ENCODE measurements at regions not wholly inside any gene's neighbourhood (a gene's known extent, or its start where the extent isn't known, plus 50 kb on each side); places are given as distances from the start of the nearest gene placed in this dataset.

DNA sequence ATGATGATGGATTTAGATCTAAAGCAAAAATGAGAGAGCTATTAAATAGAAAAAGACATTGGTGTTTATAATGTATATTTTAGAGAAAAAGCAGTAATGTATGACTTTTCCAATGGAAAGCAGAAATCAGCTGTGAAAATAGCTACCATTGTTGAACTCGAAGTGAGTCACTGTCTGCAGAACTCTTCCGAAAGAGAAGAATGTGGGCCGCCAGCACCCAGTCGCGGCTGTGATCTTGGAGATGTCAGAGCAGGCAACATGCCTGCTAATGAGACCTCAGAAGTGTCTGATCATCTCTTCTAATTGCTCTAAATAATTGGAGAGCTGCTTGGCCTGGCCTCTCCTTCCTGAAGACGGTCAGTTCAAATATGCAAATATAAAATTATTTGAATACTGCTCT lies 333.6 kb upstream of the RUNX1 start:
- CTCF ChIA-PET = interaction anchor here (0.6 kb wide), 3 partner anchors 292 to 704 kb away, joined by 3 to 4 read pairs (median 3); no protein-coding TSS in a partner anchor
- no peaks in the 10 kb centered on the region for H3K9me3 ChIP-seq (ENCODE audit: control insufficient read depth, insufficient read depth, low read depth, low read length)
- H3K27ac ChIP-seq (ENCODE audit: extremely low read depth, low read depth, low read length) = no peak overlapping the region
- POLR2A ChIA-PET = no interaction called here
- H3K4me1 ChIP-seq (ENCODE audit: control insufficient read depth, insufficient read depth, low read length) = no peaks in the 10 kb centered on the region
- H3K36me3 ChIP-seq (ENCODE audit: control insufficient read depth in 2 of 2, insufficient read depth in 1 of 2, low read length in 2 of 2) = no peaks in the 10 kb centered on the region
- TF ChIP-seq ZNF501 (tag by site-specific recombination; IDR thresholded peaks at IDR 0.05) (no peak), ZNF514 (tag by site-specific recombination; IDR thresholded peaks at IDR 0.05) (no peak), ZNF626 (tag by site-specific recombination; IDR thresholded peaks at IDR 0.05) (no peak), ZNF114 (tag by site-specific recombination; IDR thresholded peaks at IDR 0.05) (no peak)
- TF ChIP-seq, protein P1, sequence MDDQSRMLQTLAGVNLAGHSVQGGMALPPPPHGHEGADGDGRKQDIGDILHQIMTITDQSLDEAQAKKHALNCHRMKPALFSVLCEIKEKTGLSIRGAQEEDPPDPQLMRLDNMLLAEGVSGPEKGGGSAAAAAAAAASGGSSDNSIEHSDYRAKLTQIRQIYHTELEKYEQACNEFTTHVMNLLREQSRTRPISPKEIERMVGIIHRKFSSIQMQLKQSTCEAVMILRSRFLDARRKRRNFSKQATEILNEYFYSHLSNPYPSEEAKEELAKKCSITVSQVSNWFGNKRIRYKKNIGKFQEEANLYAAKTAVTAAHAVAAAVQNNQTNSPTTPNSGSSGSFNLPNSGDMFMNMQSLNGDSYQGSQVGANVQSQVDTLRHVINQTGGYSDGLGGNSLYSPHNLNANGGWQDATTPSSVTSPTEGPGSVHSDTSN (CRISPR knock-in tag; IDR thresholded peaks at IDR 0.05) = no peak
- TF ChIP-seq, protein P2, sequence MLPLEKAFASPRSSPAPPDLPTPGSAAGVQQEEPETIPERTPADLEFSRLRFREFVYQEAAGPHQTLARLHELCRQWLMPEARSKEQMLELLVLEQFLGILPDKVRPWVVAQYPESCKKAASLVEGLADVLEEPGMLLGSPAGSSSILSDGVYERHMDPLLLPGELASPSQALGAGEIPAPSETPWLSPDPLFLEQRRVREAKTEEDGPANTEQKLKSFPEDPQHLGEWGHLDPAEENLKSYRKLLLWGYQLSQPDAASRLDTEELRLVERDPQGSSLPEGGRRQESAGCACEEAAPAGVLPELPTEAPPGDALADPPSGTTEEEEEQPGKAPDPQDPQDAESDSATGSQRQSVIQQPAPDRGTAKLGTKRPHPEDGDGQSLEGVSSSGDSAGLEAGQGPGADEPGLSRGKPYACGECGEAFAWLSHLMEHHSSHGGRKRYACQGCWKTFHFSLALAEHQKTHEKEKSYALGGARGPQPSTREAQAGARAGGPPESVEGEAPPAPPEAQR (tag by site-specific recombination; IDR thresholded peaks at IDR 0.05) = no peak
- TF ChIP-seq, protein P3, sequence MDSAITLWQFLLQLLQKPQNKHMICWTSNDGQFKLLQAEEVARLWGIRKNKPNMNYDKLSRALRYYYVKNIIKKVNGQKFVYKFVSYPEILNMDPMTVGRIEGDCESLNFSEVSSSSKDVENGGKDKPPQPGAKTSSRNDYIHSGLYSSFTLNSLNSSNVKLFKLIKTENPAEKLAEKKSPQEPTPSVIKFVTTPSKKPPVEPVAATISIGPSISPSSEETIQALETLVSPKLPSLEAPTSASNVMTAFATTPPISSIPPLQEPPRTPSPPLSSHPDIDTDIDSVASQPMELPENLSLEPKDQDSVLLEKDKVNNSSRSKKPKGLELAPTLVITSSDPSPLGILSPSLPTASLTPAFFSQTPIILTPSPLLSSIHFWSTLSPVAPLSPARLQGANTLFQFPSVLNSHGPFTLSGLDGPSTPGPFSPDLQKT (IDR thresholded peaks at IDR 0.05; ENCODE audit: borderline replicate concordance, low read depth, low read length) = no peak
- TF ChIP-seq, protein P4, sequence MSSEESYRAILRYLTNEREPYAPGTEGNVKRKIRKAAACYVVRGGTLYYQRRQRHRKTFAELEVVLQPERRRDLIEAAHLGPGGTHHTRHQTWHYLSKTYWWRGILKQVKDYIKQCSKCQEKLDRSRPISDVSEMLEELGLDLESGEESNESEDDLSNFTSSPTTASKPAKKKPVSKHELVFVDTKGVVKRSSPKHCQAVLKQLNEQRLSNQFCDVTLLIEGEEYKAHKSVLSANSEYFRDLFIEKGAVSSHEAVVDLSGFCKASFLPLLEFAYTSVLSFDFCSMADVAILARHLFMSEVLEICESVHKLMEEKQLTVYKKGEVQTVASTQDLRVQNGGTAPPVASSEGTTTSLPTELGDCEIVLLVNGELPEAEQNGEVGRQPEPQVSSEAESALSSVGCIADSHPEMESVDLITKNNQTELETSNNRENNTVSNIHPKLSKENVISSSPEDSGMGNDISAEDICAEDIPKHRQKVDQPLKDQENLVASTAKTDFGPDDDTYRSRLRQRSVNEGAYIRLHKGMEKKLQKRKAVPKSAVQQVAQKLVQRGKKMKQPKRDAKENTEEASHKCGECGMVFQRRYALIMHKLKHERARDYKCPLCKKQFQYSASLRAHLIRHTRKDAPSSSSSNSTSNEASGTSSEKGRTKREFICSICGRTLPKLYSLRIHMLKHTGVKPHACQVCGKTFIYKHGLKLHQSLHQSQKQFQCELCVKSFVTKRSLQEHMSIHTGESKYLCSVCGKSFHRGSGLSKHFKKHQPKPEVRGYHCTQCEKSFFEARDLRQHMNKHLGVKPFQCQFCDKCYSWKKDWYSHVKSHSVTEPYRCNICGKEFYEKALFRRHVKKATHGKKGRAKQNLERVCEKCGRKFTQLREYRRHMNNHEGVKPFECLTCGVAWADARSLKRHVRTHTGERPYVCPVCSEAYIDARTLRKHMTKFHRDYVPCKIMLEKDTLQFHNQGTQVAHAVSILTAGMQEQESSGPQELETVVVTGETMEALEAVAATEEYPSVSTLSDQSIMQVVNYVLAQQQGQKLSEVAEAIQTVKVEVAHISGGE (tag by site-specific recombination; conservative IDR thresholded peaks at IDR 0.05; ENCODE audit: low read depth) = no peak
- H3K4me3 ChIP-seq (ENCODE audit: low read depth, low read length) = no peak overlapping the region

DNA sequence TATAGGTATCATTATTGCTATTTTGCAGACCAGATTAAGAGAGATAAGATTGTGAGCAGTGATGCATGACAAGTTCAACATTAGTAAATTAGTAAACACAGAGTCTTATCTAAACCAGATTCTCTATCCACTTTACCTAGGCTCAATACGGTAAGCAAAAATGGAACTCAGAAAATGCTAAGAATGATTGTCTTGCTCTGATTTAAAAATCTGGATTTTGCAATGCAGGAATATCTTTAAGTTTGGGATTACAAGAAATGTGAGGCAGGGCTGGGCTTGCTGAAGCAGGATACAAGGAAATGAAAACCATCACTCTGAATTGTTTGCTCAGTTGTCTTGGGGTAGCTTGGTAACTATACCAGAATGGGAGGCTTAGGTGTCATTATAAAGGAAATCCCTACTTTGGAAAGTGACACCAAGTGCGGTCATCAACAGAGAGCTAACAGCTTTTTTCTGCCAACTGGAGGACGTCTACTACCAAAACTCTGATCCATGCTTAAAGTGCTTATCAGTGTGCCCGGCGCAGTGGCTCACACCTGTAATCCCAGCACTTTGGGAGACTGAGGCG lies 332.7 kb upstream of the RUNX1 start:
- CTCF ChIA-PET = no interaction called here

More for the DNA sequence above, 332.7 kb upstream of the RUNX1 start:
- no peak overlapping the region for H3K4me3 ChIP-seq (ENCODE audit: low read depth, low read length)
- H3K4me1 ChIP-seq (ENCODE audit: control insufficient read depth, insufficient read depth, low read length) = no peaks in the 10 kb centered on the region
- POLR2A ChIA-PET = no interaction called here
- H3K27ac ChIP-seq (ENCODE audit: extremely low read depth, low read depth, low read length) = no peak overlapping the region
- TF ChIP-seq ZNF426 (tag by site-specific recombination; IDR thresholded peaks at IDR 0.05) = no peak
- no peak for TF ChIP-seq ZNF791 (tag by site-specific recombination; IDR thresholded peaks at IDR 0.05)
- no peak for TF ChIP-seq ZNF654 (tag by site-specific recombination; IDR thresholded peaks at IDR 0.05; ENCODE audit: low read depth)
- TF ChIP-seq, protein P5, sequence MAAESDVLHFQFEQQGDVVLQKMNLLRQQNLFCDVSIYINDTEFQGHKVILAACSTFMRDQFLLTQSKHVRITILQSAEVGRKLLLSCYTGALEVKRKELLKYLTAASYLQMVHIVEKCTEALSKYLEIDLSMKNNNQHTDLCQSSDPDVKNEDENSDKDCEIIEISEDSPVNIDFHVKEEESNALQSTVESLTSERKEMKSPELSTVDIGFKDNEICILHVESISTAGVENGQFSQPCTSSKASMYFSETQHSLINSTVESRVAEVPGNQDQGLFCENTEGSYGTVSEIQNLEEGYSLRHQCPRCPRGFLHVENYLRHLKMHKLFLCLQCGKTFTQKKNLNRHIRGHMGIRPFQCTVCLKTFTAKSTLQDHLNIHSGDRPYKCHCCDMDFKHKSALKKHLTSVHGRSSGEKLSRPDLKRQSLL (tag by site-specific recombination; IDR thresholded peaks at IDR 0.05) = no peak
- no peak for TF ChIP-seq ZBTB8A (tag by site-specific recombination; IDR thresholded peaks at IDR 0.05)
- no peak for TF ChIP-seq ZNF23 (tag by site-specific recombination; IDR thresholded peaks at IDR 0.05; ENCODE audit: borderline replicate concordance)
- TF ChIP-seq YY1 (tag by site-specific recombination; IDR thresholded peaks at IDR 0.05) = no peak
- no peak for TF ChIP-seq ZBTB17 (tag by site-specific recombination; IDR thresholded peaks at IDR 0.05)
- no peak for TF ChIP-seq ZNF175 (tag by site-specific recombination; IDR thresholded peaks at IDR 0.05)
- TF ChIP-seq ZNF555 (tag by site-specific recombination; conservative IDR thresholded peaks at IDR 0.05) = no peak
- no peak for TF ChIP-seq ZNF521 (tag by site-specific recombination; IDR thresholded peaks at IDR 0.05)
- TF ChIP-seq KLF7 (tag by site-specific recombination; IDR thresholded peaks at IDR 0.05; ENCODE audit: borderline replicate concordance) = no peak
- no peak for TF ChIP-seq ZNF561 (tag by site-specific recombination; IDR thresholded peaks at IDR 0.05; ENCODE audit: borderline replicate concordance)
- no peak for TF ChIP-seq SP2 (tag by site-specific recombination; IDR thresholded peaks at IDR 0.05)
- TF ChIP-seq, protein P6, sequence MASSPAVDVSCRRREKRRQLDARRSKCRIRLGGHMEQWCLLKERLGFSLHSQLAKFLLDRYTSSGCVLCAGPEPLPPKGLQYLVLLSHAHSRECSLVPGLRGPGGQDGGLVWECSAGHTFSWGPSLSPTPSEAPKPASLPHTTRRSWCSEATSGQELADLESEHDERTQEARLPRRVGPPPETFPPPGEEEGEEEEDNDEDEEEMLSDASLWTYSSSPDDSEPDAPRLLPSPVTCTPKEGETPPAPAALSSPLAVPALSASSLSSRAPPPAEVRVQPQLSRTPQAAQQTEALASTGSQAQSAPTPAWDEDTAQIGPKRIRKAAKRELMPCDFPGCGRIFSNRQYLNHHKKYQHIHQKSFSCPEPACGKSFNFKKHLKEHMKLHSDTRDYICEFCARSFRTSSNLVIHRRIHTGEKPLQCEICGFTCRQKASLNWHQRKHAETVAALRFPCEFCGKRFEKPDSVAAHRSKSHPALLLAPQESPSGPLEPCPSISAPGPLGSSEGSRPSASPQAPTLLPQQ (tag by site-specific recombination; IDR thresholded peaks at IDR 0.05) = no peak
- TF ChIP-seq SALL2 (tag by site-specific recombination; IDR thresholded peaks at IDR 0.05; ENCODE audit: borderline replicate concordance) = no peak
- TF ChIP-seq TCF7L2 (IDR thresholded peaks at IDR 0.05; ENCODE audit: borderline replicate concordance, low read depth, low read length) = no peak
- H3K9me3 ChIP-seq (ENCODE audit: control insufficient read depth, insufficient read depth, low read depth, low read length) = no peaks in the 10 kb centered on the region
- no peaks in the 10 kb centered on the region for H3K36me3 ChIP-seq (ENCODE audit: control insufficient read depth in 2 of 2, insufficient read depth in 1 of 2, low read length in 2 of 2)

Data from HEK293 (cell line).